ENCODE measurements at regions not wholly inside any gene's neighbourhood (a gene's known extent, or its start where the extent isn't known, plus 50 kb on each side); places are given as distances from the start of the nearest gene placed in this dataset.

GRCh38 chr7:145092766-145093165 lies 256.9 kb upstream of the TPK1 start:
- TF ChIP-seq MXI1 (conservative IDR thresholded peaks at IDR 0.05; ENCODE audit: poor library complexity, severe bottlenecking), result no peak
- no peak for TF ChIP-seq CTCF (IDR thresholded peaks at IDR 0.05; ENCODE audit: poor library complexity, severe bottlenecking)

All from neural cell (in vitro differentiated cells).